ENCODE measurements at regions not wholly inside any gene's neighbourhood (a gene's known extent, or its start where the extent isn't known, plus 50 kb on each side); places are given as distances from the start of the nearest gene placed in this dataset.
"Not testable (repeated sequence)": the region's sequence is repeated elsewhere in the genome, so short reads cannot be mapped to it uniquely, and the experiment has no call there.

DNA sequence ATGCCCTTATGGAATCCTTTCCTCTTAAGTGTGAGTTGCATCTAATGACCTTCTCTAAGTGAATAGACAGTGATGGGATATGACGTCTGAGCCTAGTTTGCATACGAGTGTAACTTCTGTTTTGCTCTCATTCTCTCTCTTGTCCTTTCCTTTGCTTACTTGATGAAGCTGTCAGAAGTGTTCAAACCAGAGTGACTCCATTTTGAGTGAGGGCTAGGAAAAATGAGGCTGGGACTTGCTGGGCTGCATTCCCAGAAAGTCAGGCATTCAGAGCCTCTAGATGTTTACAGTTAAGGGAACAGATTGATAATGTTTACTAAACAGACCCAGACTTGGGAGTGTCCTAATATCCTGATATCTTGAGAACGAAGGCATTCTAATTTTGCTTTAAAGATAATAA lies 311.2 kb upstream of the SOX4 start:
- not testable (repeated sequence) for DNase-seq

GRCh38 chr6:21284166-21284565 lies 309.4 kb upstream of the SOX4 start:
- no peak for DNase-seq

DNA sequence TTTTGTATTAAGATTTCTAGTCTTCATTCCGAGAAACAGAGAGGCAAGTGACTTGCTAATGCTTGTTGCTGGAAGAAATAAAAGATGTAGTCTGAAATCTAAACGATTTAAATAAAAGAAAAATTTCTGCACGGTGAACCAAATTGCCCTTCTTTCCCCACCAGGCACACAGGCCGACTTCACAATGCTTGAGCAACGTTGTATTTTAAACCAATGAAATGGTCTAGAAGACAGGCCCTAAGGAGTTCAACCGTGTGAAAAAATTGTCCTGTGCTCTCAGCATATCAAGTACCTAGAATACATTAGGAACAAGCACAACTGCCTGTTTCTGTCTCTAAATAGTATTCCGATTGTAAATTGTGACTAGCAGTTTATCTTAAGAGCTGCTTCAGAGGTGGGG lies 308.8 kb upstream of the SOX4 start:
- no peak for DNase-seq

DNA sequence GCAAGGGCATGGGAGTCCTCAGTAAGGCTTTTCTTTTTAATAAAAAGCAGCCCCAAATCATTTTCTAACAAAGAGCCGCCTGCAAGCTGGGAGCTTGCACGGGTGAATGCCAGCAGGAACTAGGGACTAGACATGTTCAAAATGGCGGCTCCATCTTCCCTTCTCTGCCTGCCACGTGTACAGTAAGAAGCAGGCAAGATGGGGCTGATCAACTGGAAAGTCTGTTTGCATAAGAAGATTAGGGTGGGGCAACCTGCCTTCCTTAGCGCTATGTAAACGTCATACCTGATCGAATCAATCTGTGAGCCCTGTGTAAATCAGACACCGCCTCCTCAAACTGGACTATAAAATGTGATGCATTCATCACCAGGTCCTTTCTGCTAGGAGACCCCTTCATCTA lies 299.4 kb upstream of the SOX4 start:
- no peak for DNase-seq

DNA sequence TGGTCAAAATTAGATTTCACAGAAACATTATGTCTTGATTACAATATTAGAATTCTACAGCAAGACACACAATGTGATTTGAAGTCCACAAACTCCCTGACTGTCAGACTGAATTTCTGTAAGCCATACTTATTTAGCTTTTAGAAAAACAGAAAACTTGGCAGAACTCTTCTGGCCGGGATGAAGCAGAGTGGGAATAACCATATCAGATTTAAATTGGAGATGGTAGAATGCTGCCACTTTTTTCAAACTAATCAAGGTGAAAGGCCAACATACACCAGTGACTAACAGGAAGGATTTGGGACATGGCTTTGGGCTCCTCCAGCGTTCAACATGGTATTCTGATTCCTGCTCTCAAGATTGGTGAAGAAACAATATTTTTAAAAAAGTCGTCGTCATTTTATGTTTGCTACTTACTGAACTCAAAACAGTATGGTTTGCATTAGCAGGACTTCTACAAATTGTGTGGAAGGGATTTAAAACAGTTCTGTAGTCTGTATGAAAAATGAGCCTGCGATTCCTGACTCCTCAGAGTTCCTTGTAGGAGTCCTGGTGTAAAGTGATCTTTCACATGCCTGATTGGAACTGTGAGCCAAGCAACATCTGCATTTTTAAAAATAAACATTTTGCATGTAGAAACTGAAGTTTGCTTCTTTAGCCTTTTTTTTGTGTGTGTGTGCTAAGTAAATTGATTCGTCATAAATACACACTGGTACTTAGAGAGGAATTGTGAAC lies 297.9 kb upstream of the SOX4 start:
- no peak for DNase-seq

DNA sequence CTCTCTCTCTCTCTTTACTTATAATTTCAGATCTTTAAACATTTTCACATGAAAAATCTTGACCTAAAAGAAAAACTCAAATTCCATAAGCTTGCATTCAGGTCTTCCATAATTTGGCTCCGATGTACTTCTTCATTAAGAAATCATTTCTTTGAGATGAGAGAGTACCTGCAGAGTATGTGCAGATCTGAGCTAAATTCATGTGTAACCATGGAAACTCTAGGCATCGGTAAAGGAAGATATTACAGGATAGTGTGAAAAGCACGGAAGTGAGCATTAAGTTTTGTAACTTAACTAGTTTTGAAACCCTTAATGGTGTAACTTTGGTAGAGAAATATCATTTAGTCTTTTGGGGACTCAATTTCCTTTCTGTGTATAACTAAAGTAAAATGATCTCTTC lies 295.9 kb upstream of the SOX4 start:
- no peak for DNase-seq

GRCh38 chr6:21299216-21299615 lies 294.3 kb upstream of the SOX4 start:
- DNase-seq: no peak

DNA sequence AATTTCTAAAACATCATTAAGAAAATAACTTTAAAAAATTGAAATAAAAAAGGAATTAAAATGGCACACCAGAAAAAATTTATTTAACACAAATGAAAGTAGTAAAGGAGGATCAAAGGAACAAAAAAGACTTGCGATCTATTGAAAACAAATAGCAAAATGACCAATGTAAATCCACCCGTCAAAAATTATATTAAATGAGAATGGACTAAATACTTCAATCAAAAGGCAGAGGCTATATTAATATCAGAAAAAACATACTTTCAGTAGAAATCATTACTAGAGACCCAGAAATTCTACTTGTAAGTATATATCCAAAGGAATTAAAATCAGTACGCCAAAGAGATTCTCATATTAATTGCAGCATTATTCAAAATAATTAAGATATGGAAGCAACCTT lies 293.1 kb upstream of the SOX4 start:
- no peak for DNase-seq

DNA sequence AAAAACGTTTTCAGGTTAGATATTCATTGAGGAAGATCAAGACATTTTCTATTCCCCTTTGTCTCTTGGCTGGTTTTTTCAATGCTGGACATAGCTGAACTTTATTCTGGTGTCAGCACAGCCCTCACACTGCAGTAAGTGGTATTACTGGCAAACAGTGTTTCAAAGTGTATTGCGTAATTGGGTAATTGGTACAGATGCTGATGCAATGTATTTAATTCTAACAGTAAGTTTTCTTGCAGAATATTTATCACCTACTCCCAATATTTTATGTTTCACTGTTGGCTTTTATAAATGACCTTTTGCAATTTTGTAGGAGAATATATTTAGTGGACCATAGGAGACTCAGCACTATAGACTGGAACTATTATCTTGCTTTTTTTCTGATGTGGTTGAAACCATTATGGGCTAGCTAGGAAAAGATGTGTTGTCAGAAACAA lies 287.6 kb upstream of the SOX4 start:
- DNase-seq: no peak

GRCh38 chr6:21306546-21306945 lies 287.0 kb upstream of the SOX4 start:
- DNase-seq: no peak

DNA sequence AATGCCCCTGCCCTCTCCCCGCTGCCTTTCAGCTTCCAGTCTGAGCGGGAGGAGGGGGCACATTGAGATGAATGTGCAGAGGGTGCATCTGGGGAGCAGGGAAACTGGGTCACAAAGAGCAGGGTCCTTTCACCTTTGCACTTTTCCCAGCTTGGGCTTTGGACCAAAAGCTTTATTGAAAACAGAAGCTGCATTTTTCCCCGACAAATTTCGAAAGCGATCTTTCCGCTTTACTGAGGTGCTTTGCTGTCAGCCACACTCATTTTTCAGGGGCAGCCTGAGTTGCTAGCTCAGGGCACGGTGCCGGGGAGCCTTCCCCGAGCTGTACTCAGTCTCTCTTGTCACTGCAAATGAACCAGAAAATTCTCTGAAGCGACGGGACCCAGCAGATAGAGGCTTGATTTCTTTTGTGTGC lies 283.7 kb upstream of the SOX4 start:
- DNase-seq: no peak

DNA sequence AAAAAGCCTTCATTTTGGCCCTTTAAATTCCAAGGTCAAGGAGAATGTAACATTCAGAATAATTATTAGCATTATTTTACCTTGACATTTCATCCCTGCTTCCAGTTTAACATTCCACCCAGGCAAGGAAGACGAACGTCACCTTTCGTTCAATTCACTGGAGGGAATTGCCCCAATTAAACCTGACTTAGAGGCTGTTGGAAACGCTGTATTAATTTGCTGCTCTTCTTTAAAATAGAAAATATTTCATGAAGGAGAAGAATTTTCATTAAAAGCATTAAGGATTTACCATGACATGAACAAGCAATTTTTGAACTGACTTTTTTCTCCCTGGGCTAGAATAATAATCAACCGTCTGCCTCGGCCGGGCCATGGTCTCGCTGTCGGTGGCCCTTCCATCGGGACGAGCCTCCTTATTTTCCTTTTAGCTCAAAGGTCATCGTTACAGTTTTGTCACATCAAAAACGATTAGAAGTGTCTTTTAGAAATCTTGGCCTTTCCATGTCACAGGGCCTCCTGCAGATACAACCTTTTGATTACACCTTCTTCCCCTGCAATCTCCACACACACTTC lies 282.9 kb upstream of the SOX4 start:
- DNase-seq: no peak

- DNase-seq: no peak
Observed at GRCh38 chr6:21312118-21312517, 281.4 kb upstream of the SOX4 start.

DNA sequence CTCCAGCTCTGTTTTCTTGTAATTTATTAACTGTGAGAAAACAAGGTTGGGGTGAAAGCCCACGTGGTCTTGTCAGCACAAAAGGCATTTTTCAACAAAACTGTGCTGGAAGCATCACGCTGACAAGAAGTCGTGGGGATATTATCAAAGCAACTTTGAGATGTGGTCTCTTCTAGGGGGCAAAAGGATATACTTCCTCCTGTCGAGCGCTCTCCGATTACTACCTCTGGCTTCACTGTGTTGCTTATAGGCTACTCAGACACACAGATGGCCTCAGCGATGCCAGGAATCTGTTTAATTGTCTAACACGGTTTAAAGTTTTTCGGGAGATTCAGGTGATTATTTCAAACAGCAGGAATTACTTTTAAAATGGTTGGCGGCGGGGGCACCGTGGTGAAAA lies 275.9 kb upstream of the SOX4 start:
- no peak for DNase-seq

GRCh38 chr6:21321076-21321475 lies 272.5 kb upstream of the SOX4 start:
- no peak for DNase-seq

GRCh38 chr6:21321531-21321930 lies 272.0 kb upstream of the SOX4 start:
- DNase-seq: no peak

- DNase-seq: no peak
Observed at GRCh38 chr6:21323577-21323976, 270.0 kb upstream of the SOX4 start.

- no peak for DNase-seq
Observed at GRCh38 chr6:21325201-21325856, 268.2 kb upstream of the SOX4 start.

DNA sequence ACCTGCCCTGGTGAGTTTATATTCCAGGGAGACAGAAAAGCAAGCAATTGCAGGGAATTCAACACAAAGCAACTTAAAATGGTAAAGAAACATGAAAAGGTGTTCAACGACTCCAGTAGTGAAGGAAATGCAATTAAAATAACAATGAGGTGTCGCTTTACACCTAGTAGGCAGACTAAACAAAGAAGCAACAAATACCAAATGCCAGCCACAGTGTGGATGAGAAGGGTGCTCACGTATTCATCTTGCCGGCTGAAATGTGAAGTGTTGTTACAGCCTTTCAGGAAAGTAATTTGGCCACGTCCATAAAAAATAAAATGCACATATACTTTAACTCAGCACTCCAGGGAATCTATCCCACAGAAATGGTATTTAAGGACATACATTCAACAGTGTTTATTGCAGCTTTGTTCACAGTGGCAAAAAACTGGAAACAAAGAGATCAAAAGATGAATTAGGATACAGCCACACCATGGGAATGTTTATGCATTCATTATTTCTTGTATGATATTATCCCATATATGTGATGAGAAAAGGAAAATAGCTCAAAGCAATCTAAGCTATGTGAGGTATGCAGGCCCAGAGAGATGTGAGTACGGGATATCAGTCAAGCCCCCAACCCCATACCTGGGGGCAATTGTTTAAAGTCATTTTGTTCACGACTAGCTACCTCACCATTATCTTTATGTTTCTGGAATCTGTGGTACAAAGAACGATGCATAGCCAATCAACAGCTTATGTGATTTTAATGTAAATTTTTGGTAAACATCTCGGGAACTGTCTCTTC lies 266.0 kb upstream of the SOX4 start:
- no peak for DNase-seq

GRCh38 chr6:21331235-21331634 lies 262.3 kb upstream of the SOX4 start:
- DNase-seq: no peak

- DNase-seq: no peak
Observed at GRCh38 chr6:21332077-21332476, 261.5 kb upstream of the SOX4 start.

GRCh38 chr6:21332660-21333059 lies 260.9 kb upstream of the SOX4 start:
- DNase-seq: no peak

GRCh38 chr6:21333715-21334114 lies 259.8 kb upstream of the SOX4 start:
- DNase-seq: no peak

- no peak for DNase-seq
Observed at GRCh38 chr6:21334651-21335050, 258.9 kb upstream of the SOX4 start.
